ENCODE measurements at regions not wholly inside any gene's neighbourhood (a gene's known extent, or its start where the extent isn't known, plus 50 kb on each side); places are given as distances from the start of the nearest gene placed in this dataset.

- TF ChIP-seq CTCF (IDR thresholded peaks at IDR 0.05) (no peak), POLR2AphosphoS5 (IDR thresholded peaks at IDR 0.05) (no peak), POLR2A (IDR thresholded peaks at IDR 0.05) (no peak)
- H3K27me3 ChIP-seq (replicated peaks; ENCODE audit: insufficient read depth) = no peaks in the 10 kb centered on the region
- WGBS = 80% methylated on average over 2 of the region's 2 CpGs
- H3K4me3 ChIP-seq = no peak overlapping the region
- DNase-seq (ENCODE audit: low spot score) = no peak
- H3K27ac ChIP-seq = no peak overlapping the region
- H3K36me3 ChIP-seq = no peaks in the 10 kb centered on the region
- intact Hi-C loops (cut with DNase I) = no loop called here
- H3K9me3 ChIP-seq = no peaks in the 10 kb centered on the region
- H3K4me1 ChIP-seq (replicated peaks) = no peaks in the 10 kb centered on the region
Observed at GRCh38 chrX:7280520-7280919, 132.6 kb upstream of the PUDP start.

GRCh38 chrX:7272346-7272745, 124.4 kb upstream of the PUDP start:
- H3K27ac ChIP-seq = no peak overlapping the region
- WGBS = 64% methylated on average over 6 of the region's 6 CpGs
- no peak for DNase-seq (ENCODE audit: low spot score)
- H3K27me3 ChIP-seq (replicated peaks; ENCODE audit: insufficient read depth) = no peaks in the 10 kb centered on the region
- TF ChIP-seq POLR2AphosphoS5 (IDR thresholded peaks at IDR 0.05) (no peak), POLR2A (IDR thresholded peaks at IDR 0.05) (no peak), CTCF (IDR thresholded peaks at IDR 0.05) (no peak)
- intact Hi-C loops (cut with DNase I) = no loop called here
- no peaks in the 10 kb centered on the region for H3K4me1 ChIP-seq (replicated peaks)
- no peaks in the 10 kb centered on the region for H3K36me3 ChIP-seq
- H3K4me3 ChIP-seq = no peak overlapping the region
- H3K9me3 ChIP-seq = no peaks in the 10 kb centered on the region

- no peaks in the 10 kb centered on the region for H3K9me3 ChIP-seq
- H3K4me1 ChIP-seq (replicated peaks) = no peaks in the 10 kb centered on the region
- no peak for DNase-seq (ENCODE audit: low spot score)
- no peak for TF ChIP-seq CTCF (IDR thresholded peaks at IDR 0.05)
- TF ChIP-seq POLR2A (IDR thresholded peaks at IDR 0.05) = no peak
- TF ChIP-seq POLR2AphosphoS5 (IDR thresholded peaks at IDR 0.05) = no peak
- no peaks in the 10 kb centered on the region for H3K36me3 ChIP-seq
- no peak overlapping the region for H3K27ac ChIP-seq
- H3K4me3 ChIP-seq = no peak overlapping the region
- intact Hi-C loops (cut with DNase I) = no loop called here
- WGBS = 75% methylated on average over 3 of the region's 3 CpGs
- H3K27me3 ChIP-seq (replicated peaks; ENCODE audit: insufficient read depth) = no peaks in the 10 kb centered on the region
Observed at GRCh38 chrX:7270933-7271332, 123.0 kb upstream of the PUDP start.

- TF ChIP-seq CTCF (IDR thresholded peaks at IDR 0.05) = no peak
- TF ChIP-seq POLR2A (IDR thresholded peaks at IDR 0.05) = no peak
- TF ChIP-seq POLR2AphosphoS5 (IDR thresholded peaks at IDR 0.05) = no peak
- intact Hi-C loops (cut with DNase I) = no loop called here
- Histone ChIP-seq H3K36me3 (no peaks in the 10 kb centered on the region), H3K4me3 (no peak overlapping the region), H3K27me3 (replicated peaks; ENCODE audit: insufficient read depth) (no peaks in the 10 kb centered on the region), H3K9me3 (no peaks in the 10 kb centered on the region), H3K4me1 (replicated peaks) (no peaks in the 10 kb centered on the region), H3K27ac (no peak overlapping the region)
- 3% methylated on average over 3 of the region's 3 CpGs for WGBS
- DNase-seq (ENCODE audit: low spot score) = no peak
Observed at GRCh38 chrX:7269991-7270390, 122.0 kb upstream of the PUDP start.

GRCh38 chrX:7269589-7269988, 121.6 kb upstream of the PUDP start:
- WGBS = 62% methylated on average over 5 of the region's 5 CpGs
- Histone ChIP-seq H3K27me3 (replicated peaks; ENCODE audit: insufficient read depth) (no peaks in the 10 kb centered on the region), H3K4me1 (replicated peaks) (no peaks in the 10 kb centered on the region), H3K27ac (no peak overlapping the region), H3K9me3 (no peaks in the 10 kb centered on the region), H3K4me3 (no peak overlapping the region), H3K36me3 (no peaks in the 10 kb centered on the region)
- TF ChIP-seq POLR2AphosphoS5 (IDR thresholded peaks at IDR 0.05) = no peak
- TF ChIP-seq CTCF (IDR thresholded peaks at IDR 0.05) = no peak
- TF ChIP-seq POLR2A (IDR thresholded peaks at IDR 0.05) = no peak
- DNase-seq (ENCODE audit: low spot score) = no peak
- intact Hi-C loops (cut with DNase I) = no loop called here

Measured in prostate gland (tissue), 2 donors.